Activated CD8-positive, alpha-beta T cell treated with anti-CD3 and anti-CD28 coated beads for 36 hours (primary cell): ENCODE measurements at regions not wholly inside any gene's neighbourhood (a gene's known extent, or its start where the extent isn't known, plus 50 kb on each side); places are given as distances from the start of the nearest gene placed in this dataset.

Source experiments
- ATAC-seq: fragments of 200-7000 bp; cut with Tn5 transposase; one replicate; pipeline ENCODE4 v1.10.0; 2021; ENCODE audit warnings: mild to moderate bottlenecking, moderate library complexity
- CTCF ChIA-PET: fragments of 350-600 bp; sonication (Branson Sonifier 250); formaldehyde crosslinking; loops from one replicate; lab custom pipeline; 2021; ENCODE audit warnings: antibody characterized with exemption; lab: Charles Lee
- POLR2A ChIA-PET: fragments of 350-600 bp; sonication (Branson Sonifier 250); formaldehyde crosslinking; loops from one replicate; lab custom pipeline; 2021; ENCODE audit warnings: antibody characterized with exemption; lab: Charles Lee
- DNase-seq: peaks from one replicate; pipeline ENCODE4 v3.0.0-alpha.2; 2020
- H3K27ac Mint-ChIP-seq: one replicate; pipeline ENCODE4 v1.8.0; 2021; ENCODE audit warnings: mild to moderate bottlenecking, mixed read lengths
- H3K27me3 Mint-ChIP-seq: one replicate; pipeline ENCODE4 v1.8.0; 2021; ENCODE audit warnings: mixed read lengths
- H3K36me3 Mint-ChIP-seq: one replicate; pipeline ENCODE4 v1.8.0; 2021; ENCODE audit warnings: low read depth, mixed read lengths
- H3K4me1 Mint-ChIP-seq: one replicate; pipeline ENCODE4 v1.8.0; 2021; ENCODE audit warnings: low read depth, mixed read lengths
- H3K4me3 Mint-ChIP-seq: one replicate; pipeline ENCODE4 v1.8.0; 2021; ENCODE audit warnings: mild to moderate bottlenecking, moderate library complexity, mixed read lengths
- H3K9me3 Mint-ChIP-seq: one replicate; pipeline ENCODE4 v1.8.0; 2021; ENCODE audit warnings: mixed read lengths
- CTCF ChIP-seq: fragments of 200-600 bp; IDR thresholded peaks from one replicate; pipeline ENCODE4 v1.8.0; 2022; ENCODE audit warnings: antibody characterized with exemption, mild to moderate bottlenecking
- intact Hi-C: fragments of 100-400 bp; cut with micrococcal nuclease; formaldehyde crosslinking; loops from one replicate; pipeline ENCODE4 v1.10.0; 2022

GRCh38 chr2:239724851-239725550 lies 300.1 kb downstream of the NDUFA10 start:
- Mint-ChIP-seq H3K27me3 (no peaks in the 10 kb centered on the region), H3K27ac (no peak overlapping the region), H3K36me3 (no peaks in the 10 kb centered on the region), H3K9me3 (no peaks in the 10 kb centered on the region), H3K4me1 (no peaks in the 10 kb centered on the region), H3K4me3 (no peak overlapping the region)
- DNase-seq (no peak), ATAC-seq (no peak)
- intact Hi-C loops: no loop called here
- POLR2A ChIA-PET: no interaction called here
- TF ChIP-seq CTCF: no peak
- CTCF ChIA-PET: no interaction called here

GRCh38 chr2:239724194-239724849 lies 300.8 kb downstream of the NDUFA10 start:
- ATAC-seq: no peak
- intact Hi-C loops: no loop called here
- TF ChIP-seq CTCF: no peak
- H3K4me3 Mint-ChIP-seq: no peak overlapping the region
- no peaks in the 10 kb centered on the region for H3K27me3 Mint-ChIP-seq
- no peaks in the 10 kb centered on the region for H3K36me3 Mint-ChIP-seq
- ChIA-PET CTCF (no interaction called here), POLR2A (no interaction called here)
- H3K4me1 Mint-ChIP-seq: no peaks in the 10 kb centered on the region
- H3K9me3 Mint-ChIP-seq: no peaks in the 10 kb centered on the region
- H3K27ac Mint-ChIP-seq: no peak overlapping the region
- no peak for DNase-seq

GRCh38 chr2:239723486-239724193 lies 301.5 kb downstream of the NDUFA10 start:
- H3K27me3 Mint-ChIP-seq: no peaks in the 10 kb centered on the region
- ATAC-seq (no peak), DNase-seq (no peak)
- no peaks in the 10 kb centered on the region for H3K4me1 Mint-ChIP-seq
- H3K36me3 Mint-ChIP-seq: no peaks in the 10 kb centered on the region
- no peak for TF ChIP-seq CTCF
- H3K27ac Mint-ChIP-seq: no peak overlapping the region
- intact Hi-C loops: no loop called here
- no peaks in the 10 kb centered on the region for H3K9me3 Mint-ChIP-seq
- ChIA-PET POLR2A (no interaction called here), CTCF (no interaction called here)
- H3K4me3 Mint-ChIP-seq: no peak overlapping the region

- Mint-ChIP-seq H3K4me1 (no peaks in the 10 kb centered on the region), H3K36me3 (no peaks in the 10 kb centered on the region), H3K27me3 (no peaks in the 10 kb centered on the region), H3K9me3 (no peaks in the 10 kb centered on the region), H3K4me3 (no peak overlapping the region), H3K27ac (no peak overlapping the region)
- ChIA-PET POLR2A (no interaction called here), CTCF (no interaction called here)
- no peak for TF ChIP-seq CTCF
- ATAC-seq (no peak), DNase-seq (no peak)
- intact Hi-C loops: no loop called here
Measured at GRCh38 chr2:239722760-239723470, 302.2 kb downstream of the NDUFA10 start.
